ENCODE measurements at regions not wholly inside any gene's neighbourhood (a gene's known extent, or its start where the extent isn't known, plus 50 kb on each side); places are given as distances from the start of the nearest gene placed in this dataset.

DNA sequence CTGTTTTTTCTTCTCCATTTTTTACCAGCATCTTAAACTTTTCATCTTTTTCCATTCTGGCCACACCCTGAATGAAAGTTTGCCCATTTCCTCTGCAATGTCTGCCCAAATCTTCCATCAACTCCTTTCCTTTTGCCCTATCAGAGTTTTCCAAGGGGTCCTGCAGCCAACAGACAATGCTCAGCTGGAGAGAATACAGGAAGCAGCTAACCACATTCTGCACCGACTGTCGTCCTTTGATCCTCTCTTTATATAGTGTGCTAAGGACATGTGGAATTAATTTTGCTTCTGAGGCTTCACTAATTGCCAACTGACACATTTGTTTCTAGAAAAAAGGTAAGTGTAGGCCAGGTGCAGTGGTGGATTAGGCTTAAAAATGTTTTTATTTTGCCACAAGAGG lies 50.5 kb upstream of the DLX2 start:
- no peak for DNase-seq

DNA sequence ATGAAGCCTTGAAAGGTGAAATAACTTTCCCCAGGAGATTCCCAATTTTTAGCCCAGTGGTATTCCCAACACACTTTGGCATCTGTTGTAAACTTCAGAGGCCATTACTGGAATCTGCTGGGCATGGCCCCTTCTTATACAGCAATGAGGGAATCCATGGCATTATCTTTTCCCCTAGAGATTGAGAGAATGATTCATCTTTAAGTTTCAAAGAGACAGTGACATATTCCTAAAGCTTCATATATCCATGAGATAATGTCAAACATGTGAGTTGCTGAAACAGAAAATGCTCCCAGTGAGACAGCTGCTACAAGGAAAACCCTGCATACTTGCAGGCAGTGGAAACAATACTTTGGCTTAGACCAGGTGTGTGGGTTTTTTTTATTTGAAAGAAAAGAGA lies 51.1 kb upstream of the DLX2 start:
- DNase-seq: no peak

DNA sequence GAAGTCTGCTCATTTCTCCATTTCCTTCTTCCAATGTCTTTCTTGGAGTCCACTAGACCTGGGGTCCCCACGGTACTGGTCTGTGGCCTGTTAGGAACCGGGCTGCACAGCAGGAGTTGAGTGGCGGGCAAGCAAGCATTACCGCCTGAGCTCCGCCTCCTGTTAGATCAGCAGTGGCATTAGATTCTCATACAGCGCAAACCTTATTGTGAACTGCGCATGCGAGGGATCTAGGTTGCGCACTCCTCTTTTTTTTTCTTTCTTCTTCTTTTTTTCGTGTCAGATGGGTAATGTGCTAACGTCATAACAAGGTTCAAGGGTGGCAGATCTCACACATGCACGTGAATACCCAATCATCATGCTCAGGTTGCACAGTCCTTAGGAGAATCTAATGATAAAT lies 53.1 kb upstream of the DLX2 start:
- no peak for DNase-seq

GRCh38 chr2:172160839-172161238 lies 58.1 kb upstream of the DLX2 start:
- DNase-seq: no peak

- DNase-seq: no peak
Measured at GRCh38 chr2:172162225-172162733, 59.6 kb upstream of the DLX2 start.

- no peak for DNase-seq
Measured at GRCh38 chr2:172162739-172163336, 60.1 kb upstream of the DLX2 start.

DNA sequence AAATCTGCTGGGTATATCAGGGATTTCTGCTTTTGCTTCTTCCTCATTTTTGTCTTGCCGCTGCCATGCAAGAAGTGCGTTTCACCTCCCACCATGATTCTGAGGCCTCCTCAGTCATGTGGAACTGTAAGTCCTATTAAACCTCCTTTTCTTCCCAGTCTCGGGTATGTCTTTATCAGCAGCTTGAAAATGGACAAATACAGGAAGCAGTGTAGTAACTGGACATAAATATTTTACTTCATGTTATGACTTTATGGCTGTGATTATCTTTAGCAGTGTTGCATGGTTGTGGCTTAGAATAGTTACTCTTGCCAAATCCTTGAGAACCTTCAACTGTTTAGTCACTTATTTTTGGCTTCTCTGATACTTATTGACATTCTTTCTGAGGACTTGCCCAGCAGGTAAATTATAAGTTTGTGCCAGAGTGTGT lies 66.2 kb upstream of the DLX2 start:
- no peak for DNase-seq

DNA sequence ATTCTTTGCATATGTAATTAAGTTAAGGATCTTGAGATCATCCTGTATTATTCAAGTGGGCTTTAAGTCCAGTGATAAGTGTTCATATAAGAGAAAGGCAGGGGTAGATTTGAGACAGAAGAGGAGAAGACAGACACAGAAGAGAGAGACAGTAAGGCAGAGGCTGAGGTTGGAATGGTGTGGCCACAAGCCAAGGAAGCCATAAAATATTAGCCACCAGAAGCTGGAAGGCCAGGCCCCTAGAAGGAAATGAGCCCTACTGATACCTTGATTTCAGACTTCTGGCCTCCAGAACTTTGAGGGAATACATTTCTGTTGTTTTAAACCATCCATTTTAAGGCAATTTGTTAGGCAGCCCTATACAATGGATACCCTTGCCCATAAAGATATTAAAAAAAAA lies 66.9 kb upstream of the DLX2 start:
- no peak for DNase-seq

DNA sequence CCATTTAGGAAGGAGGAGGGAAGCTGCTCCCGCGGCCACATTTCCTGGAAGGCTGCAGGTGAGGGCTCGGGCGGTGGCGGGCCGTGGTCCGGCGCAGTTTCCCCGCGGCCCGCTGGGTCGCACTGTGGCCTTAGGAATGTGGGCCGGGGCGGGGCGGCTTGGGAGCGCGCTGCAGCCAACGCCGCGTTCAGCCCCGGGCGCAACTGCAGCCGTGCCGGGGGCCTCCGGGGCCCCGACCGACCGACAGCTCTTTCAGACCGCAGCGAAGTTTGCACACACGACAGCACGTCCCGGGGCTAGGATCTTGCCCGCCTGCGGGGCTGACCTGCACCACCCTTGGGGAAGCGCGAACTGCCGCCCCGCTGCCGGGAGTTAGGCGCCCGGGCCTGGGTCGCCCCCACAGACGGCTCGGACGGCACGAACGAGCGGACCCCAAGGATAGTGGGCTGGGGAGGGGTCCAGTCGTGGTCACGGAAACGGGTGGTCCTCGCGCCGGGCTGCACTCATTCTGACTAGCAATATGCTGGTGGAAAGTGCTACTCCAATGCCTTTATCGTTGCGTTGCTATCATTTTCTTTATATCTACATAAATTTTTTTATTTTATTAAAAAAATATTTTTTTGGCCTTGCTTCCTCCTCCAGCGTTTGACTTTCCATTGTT lies 69.9 kb upstream of the DLX2 start:
- peak; percentile 76 for DNase-seq

DNA sequence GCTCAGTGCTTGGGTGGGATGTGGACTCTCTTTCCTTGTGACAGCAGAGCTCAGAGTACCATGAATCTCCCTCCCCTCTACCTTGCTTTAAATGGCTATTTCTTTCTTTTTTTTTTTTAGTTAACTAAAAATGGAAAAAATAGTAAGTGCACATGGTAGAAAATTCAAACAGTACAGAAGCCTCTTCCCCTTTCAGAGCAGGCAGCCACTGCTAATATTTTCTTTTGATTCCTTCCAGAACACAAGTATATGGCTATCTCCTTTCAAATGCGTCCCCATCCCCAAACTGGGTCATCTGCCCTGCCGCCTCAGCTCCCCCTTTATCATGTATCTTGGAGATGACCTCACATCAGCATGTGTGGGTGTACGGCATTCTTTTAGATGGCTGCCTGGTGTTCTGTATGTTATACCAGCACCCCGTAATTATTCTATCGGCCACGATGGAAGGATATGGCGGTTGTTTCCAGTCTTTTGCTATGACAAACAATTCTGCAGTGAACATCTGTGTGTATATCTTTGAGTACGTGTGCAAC lies 70.5 kb upstream of the DLX2 start:
- DNase-seq: no peak

DNA sequence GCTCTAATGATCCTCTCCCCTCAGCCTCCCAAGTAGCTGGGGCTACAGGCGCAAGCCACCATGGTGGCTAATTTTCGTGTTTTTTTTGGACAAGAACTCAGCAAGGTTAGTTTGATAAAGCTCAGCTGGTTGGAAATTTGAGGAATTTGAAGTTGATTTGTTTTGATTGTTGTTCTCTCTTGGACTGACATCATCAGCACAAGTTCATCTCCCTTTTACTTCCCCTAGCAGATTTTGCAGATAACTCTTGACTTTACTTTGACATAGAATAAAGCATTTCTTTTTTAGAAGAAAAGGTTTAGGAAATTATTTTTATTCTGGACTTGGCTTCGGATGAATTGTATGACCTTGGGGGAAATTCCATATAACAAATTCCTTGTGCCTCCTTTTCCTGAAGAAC lies 74.9 kb upstream of the DLX2 start:
- no peak for DNase-seq

- no peak for DNase-seq
Measured at GRCh38 chr2:172177996-172178395, 75.3 kb upstream of the DLX2 start.

DNA sequence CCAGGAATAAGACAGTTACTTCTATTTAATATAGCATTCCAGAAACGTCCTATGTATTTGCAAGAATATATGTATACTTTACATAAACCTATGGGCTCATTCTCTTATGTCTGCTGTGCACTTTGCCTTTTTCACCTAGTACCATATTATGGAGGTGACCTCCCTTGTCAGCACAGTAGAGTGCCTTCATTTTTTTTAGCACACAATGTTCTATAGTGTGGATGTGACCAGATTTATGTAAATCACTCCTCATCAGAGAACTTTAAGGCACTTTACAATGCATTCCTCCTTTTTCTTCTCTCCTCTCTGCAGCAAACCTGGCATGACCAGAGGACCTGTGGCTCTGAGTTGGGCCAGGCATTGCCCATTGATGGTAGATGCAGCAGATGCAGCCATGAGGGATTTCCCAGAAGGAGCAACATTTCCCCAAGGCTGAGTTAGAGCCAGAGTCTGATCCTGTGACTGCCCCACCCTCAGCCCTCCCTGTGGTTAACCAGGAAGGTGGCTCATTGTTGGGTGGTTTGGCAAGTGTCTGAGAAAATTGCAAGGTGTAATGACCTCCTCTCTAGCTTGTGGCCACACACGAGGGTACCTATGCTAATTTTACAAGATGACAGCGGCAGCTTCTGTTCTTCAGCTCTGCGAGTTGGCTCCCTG lies 76.5 kb upstream of the DLX2 start:
- no peak for DNase-seq

- DNase-seq: no peak
Measured at GRCh38 chr2:172181840-172182239, 79.1 kb upstream of the DLX2 start.

GRCh38 chr2:172182624-172183023 lies 79.9 kb upstream of the DLX2 start:
- DNase-seq: no peak

DNA sequence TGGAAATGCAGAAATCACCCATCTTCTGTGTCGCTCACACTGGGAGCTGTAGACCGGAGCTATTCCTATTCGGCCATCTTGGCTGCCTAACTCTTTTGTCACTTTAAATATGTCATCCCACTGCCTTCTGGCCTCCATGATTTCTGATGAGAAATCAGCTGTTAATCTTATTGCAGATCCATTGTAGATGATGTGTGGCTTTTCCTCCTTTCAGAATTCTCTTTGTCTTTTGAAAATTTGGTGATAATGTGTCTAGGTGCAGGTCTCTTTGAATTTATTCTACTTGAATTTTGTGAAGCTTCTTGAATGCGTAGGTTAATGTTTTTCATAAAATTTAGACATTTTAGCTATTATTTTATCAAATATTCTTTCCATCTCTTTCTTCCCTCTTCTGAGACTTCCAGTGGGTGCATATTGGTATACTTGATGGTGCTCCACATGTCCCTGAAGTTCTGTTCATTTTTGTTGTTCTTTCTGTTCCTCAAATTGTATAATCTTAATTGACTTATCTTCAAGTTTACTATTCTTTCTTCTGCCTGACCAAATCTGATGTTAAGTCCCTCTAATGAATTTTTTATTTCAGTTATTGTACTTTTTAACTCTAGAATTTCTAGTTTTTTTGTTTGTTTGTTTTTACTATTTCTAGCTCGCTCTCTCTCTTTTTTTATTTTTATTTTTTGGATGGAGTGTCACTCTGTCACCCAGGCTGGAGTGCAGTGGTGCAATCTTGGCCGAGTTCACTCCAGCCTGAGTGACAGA lies 90.8 kb upstream of the DLX2 start:
- DNase-seq: no peak

DNA sequence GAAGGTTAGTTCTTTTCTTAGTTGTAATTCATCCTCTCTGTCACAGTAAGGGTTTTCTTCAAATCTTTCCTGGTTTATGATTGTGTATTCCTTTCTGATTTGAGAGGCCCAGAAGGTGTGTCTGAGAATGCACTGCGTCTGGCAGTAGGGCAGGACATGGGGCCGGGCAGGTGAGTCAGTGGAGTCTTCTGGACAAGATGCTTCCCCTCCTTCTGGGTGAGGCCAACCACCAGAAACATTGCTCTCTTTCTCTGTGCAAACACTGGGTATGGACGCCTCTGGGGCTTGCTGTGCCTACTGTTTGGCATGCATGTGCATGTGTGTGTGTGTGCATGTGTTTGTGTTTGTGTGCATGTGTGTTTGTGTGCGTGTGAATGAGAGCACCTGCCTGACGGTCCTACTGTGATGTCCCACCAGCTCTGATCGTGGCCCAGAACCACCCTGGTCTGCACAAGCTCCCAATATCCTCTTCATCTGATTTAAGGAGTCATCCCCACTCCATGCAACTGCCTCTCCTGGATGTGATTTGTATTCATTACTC lies 93.2 kb upstream of the DLX2 start:
- no peak for DNase-seq

DNA sequence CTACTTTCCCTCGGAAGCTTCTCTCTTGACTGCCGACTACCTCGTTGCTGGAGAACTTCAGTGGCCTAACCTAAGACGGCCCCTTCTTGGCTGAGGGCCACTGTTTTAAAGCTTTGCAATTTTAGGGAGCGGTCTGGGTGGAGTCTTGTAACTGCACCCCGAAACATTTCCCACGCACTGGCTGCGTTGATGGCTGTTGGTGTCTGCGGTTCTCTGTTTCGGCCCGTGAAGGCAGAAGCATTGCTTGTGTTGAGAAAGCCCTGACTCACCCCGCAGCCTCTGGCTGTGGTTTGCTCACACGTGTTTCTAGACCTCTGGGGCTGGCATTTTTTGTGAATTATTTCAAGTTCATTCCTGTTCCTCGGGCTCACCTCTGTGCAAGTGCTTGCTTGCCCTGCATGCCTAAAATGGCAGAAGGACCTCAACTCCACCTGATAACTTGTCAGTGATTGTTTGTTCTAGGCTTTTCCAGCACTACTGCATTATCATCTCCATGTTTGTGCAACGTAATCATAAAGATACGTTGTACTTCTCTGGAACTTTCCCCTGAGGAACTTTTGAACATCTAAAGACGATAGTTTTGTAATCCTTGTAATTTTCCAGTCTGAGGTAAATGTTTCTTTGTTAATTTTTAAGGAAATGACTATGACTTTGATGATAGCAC lies 94.2 kb upstream of the DLX2 start:
- no peak for DNase-seq

- DNase-seq: no peak
Measured at GRCh38 chr2:172198361-172198760, 95.7 kb upstream of the DLX2 start.

DNA sequence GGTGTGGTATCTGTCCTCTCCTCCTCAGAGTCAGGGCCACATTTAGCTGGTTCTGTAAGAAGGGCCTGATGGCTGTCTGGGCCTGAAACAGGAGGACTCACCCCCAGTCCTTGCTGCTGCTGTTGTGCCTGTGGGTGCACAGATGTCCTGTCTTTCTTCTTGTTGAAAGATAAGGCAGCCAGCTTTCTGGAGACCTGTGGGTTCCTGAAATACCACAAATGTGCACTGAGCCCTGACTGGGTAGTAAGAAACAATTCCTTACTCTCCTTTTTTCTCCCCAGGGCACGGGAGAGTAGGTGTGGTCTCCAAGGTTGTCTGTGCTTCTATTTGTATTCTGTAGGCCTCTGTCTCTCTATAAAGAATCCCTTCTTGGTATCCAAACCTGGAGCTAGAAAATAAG lies 96.2 kb upstream of the DLX2 start:
- DNase-seq: no peak

DNA sequence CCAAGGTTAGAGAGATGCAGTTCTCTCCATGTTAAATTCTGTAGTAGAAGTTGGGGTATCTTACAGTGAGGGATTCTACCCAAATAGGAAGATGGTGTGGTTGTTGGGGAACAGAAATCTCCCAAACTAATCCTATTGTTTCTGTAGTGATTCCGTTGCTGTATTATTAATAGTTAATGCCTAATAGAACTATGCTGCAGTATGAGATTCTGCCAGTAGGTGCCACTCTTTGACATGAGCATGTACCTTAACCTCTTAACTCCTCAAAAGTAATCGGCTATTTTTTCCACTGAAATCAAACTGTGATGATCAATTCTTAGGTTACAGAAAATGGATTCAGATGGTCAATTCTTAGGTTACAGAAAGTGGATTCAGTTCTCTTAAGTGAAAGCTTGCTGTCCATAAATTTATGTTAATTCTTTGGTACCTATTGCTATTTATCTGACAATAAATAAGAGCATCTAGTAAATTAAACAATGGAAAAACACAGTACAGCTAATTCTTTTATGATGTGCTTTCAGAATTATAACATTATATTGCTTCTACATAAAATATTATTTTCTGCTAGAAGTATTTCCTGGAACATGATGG lies 97.9 kb upstream of the DLX2 start:
- DNase-seq: no peak

DNA sequence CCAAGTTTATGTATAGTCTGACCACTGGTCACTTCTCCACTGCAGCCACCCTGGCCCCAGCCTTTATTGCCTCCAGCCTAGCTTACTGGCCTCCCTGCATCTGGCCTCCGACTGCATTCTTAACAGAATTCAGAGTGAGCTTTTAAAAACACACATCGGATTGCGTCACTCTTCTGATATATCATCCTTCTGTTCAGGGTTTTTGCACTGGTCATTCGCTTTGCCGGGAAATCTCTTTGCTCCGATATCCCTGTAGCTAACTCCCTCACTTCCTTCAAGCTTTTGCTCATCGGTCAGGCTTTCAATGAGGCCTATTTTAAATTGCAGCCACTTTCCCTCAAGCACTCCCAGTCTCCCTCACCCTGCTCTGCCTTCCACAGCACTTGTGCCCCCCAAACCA lies 101.6 kb upstream of the DLX2 start:
- no peak for DNase-seq
